MCF 10A (cell line): ENCODE measurements at regions not wholly inside any gene's neighbourhood (a gene's known extent, or its start where the extent isn't known, plus 50 kb on each side); places are given as distances from the start of the nearest gene placed in this dataset.
A peak's percentile ranks its signal among the peaks of the same experiment; 100 is the strongest.

Experiments
- BruUV-seq: library from RNA; stranded (reverse); fragments of 400-500 nt; replicated peaks from 2 replicates; lab custom pipeline; 2021; lab: Mats Ljungman, UMichigan
- CTCF ChIA-PET: fragments of 300-600 bp; sonication (Branson Sonifier 250); formaldehyde crosslinking; extraction: SDS; loops from one replicate; lab custom pipeline; 2021; ENCODE audit warnings: antibody characterized with exemption, inconsistent platforms; lab: Yijun Ruan, JAX
- POLR2A ChIA-PET: fragments of 300-600, 350-650 bp; sonication (Branson Sonifier 250); formaldehyde crosslinking; extraction: SDS; loops from one replicate; lab custom pipeline; 2020; ENCODE audit warnings: antibody characterized with exemption, inconsistent platforms; lab: Yijun Ruan, JAX
- DNase-seq: peaks from one replicate; pipeline ENCODE4 v3.0.0-alpha.2; 2018; ENCODE audit not compliant: unreplicated experiment
- H3K27ac Mint-ChIP-seq: one replicate; pipeline ENCODE4 v1.8.0; 2022; ENCODE audit warnings: mild to moderate bottlenecking, low read depth, mixed read lengths; ENCODE audit not compliant: unreplicated experiment
- H3K27me3 Mint-ChIP-seq: one replicate; pipeline ENCODE4 v1.8.0; 2022; ENCODE audit warnings: mixed read lengths; ENCODE audit not compliant: insufficient read depth, unreplicated experiment
- H3K36me3 Mint-ChIP-seq: one replicate; pipeline ENCODE4 v1.8.0; 2022; ENCODE audit warnings: mild to moderate bottlenecking, moderate library complexity, mixed read lengths; ENCODE audit not compliant: insufficient read depth, unreplicated experiment
- H3K4me1 Mint-ChIP-seq: one replicate; pipeline ENCODE4 v1.8.0; 2022; ENCODE audit warnings: mixed read lengths; ENCODE audit not compliant: insufficient read depth, unreplicated experiment
- H3K4me3 Mint-ChIP-seq: one replicate; pipeline ENCODE4 v1.8.0; 2022; ENCODE audit warnings: mild to moderate bottlenecking, moderate library complexity, mixed read lengths; ENCODE audit not compliant: unreplicated experiment
- H3K9me3 Mint-ChIP-seq: one replicate; pipeline ENCODE4 v1.8.0; 2022; ENCODE audit warnings: mixed read lengths; ENCODE audit not compliant: unreplicated experiment
- intact Hi-C: fragments of 100-400 bp; cut with micrococcal nuclease; formaldehyde crosslinking; loops from 2 replicates; pipeline ENCODE4 v1.14.1; 2022
- TF ChIP-seq, protein P1 (sequence below): fragments of 200-600 bp; IDR thresholded peaks from one replicate; pipeline ENCODE4 v1.8.0; 2022; ENCODE audit warnings: antibody characterized with exemption, mild to moderate bottlenecking; ENCODE audit not compliant: unreplicated experiment

- intact Hi-C loops = no loop called here
- CTCF ChIA-PET = no interaction called here
- TF ChIP-seq, protein P1, sequence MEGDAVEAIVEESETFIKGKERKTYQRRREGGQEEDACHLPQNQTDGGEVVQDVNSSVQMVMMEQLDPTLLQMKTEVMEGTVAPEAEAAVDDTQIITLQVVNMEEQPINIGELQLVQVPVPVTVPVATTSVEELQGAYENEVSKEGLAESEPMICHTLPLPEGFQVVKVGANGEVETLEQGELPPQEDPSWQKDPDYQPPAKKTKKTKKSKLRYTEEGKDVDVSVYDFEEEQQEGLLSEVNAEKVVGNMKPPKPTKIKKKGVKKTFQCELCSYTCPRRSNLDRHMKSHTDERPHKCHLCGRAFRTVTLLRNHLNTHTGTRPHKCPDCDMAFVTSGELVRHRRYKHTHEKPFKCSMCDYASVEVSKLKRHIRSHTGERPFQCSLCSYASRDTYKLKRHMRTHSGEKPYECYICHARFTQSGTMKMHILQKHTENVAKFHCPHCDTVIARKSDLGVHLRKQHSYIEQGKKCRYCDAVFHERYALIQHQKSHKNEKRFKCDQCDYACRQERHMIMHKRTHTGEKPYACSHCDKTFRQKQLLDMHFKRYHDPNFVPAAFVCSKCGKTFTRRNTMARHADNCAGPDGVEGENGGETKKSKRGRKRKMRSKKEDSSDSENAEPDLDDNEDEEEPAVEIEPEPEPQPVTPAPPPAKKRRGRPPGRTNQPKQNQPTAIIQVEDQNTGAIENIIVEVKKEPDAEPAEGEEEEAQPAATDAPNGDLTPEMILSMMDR = no peak
- DNase-seq = no peak
- no peaks in the 10 kb centered on the region for H3K4me1 Mint-ChIP-seq
- H3K36me3 Mint-ChIP-seq = no peaks in the 10 kb centered on the region
- H3K27ac Mint-ChIP-seq = no peak overlapping the region
- BruUV-seq = no TSS peak
- H3K4me3 Mint-ChIP-seq = no peak overlapping the region
- POLR2A ChIA-PET = no interaction called here
- peaks cover 8% of the 10 kb centered on the region for H3K9me3 Mint-ChIP-seq
- H3K27me3 Mint-ChIP-seq = no peaks in the 10 kb centered on the region
Observed at GRCh38 chrX:144592036-144592435, 655.3 kb upstream of the SPANXN1 start.

- H3K27ac Mint-ChIP-seq = no peak overlapping the region
- H3K27me3 Mint-ChIP-seq = no peaks in the 10 kb centered on the region
- intact Hi-C loops = no loop called here
- TF ChIP-seq, protein P1 = no peak
- no peak overlapping the region for H3K4me3 Mint-ChIP-seq
- no peaks in the 10 kb centered on the region for H3K36me3 Mint-ChIP-seq
- POLR2A ChIA-PET = no interaction called here
- peaks cover 10% of the 10 kb centered on the region for H3K9me3 Mint-ChIP-seq
- no peaks in the 10 kb centered on the region for H3K4me1 Mint-ChIP-seq
- CTCF ChIA-PET = no interaction called here
- BruUV-seq = no TSS peak
- DNase-seq = no peak
Observed at GRCh38 chrX:144601010-144601409, 646.3 kb upstream of the SPANXN1 start.

- Mint-ChIP-seq H3K4me1 (peaks cover 10% of the 10 kb centered on the region), H3K27ac (no peak overlapping the region), H3K4me3 (no peak overlapping the region), H3K9me3 (no peaks in the 10 kb centered on the region), H3K27me3 (no peaks in the 10 kb centered on the region), H3K36me3 (peaks cover 9% of the 10 kb centered on the region)
- ChIA-PET CTCF (interaction anchor here (0.6 kb wide), 1 partner anchor 1479 kb away, joined by 4 read pairs; no protein-coding TSS in a partner anchor), POLR2A (no interaction called here)
- intact Hi-C loops = loop anchor here (10.0 kb wide), 1 partner anchor 947 kb away; no protein-coding TSS in a partner anchor
- TF ChIP-seq, protein P1 = no peak
- BruUV-seq = no TSS peak
- DNase-seq = no peak
Observed at GRCh38 chrX:144612076-144612475, 635.2 kb upstream of the SPANXN1 start.

DNA sequence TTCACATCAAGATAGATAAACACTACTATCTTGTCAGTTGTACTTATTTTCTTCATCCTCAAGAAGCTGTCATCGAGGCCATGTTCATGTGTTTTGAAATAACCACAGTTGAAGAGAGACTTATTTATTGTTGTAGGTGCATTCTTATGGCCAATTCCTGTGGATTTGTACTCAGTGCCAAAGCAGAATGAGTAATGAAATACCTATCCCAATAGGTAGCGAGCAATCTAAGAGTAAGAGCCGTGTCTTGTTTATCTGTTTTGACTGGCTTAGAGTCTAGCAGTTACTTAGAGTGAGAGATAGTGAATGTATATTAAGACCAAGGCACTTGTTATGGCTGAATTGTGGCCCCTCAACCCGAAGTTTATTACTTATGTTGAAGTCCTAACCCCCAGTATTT, 631.0 kb upstream of the SPANXN1 start:
- H3K27me3 Mint-ChIP-seq = no peaks in the 10 kb centered on the region
- peaks cover 15% of the 10 kb centered on the region for H3K4me1 Mint-ChIP-seq
- H3K27ac Mint-ChIP-seq = peak overlapping the region; percentile 92
- TF ChIP-seq, protein P1 = no peak
- peaks cover 8% of the 10 kb centered on the region for H3K9me3 Mint-ChIP-seq
- BruUV-seq = no TSS peak
- ChIA-PET CTCF (interaction anchor here (1.2 kb wide), 1 partner anchor 32 kb away, joined by 3 read pairs; no protein-coding TSS in a partner anchor), POLR2A (no interaction called here)
- peaks cover 4% of the 10 kb centered on the region for H3K36me3 Mint-ChIP-seq
- intact Hi-C loops = loop anchor here (10.0 kb wide), 1 partner anchor 952 kb away; no protein-coding TSS in a partner anchor
- peak; percentile 60 for DNase-seq
- no peak overlapping the region for H3K4me3 Mint-ChIP-seq
